ENCODE measurements at regions not wholly inside any gene's neighbourhood (a gene's known extent, or its start where the extent isn't known, plus 50 kb on each side); places are given as distances from the start of the nearest gene placed in this dataset.

GRCh38 chr9:28378231-28378630, 805.0 kb upstream of the C9orf72 start:
- TF ChIP-seq POLR2A (IDR thresholded peaks at IDR 0.05; ENCODE audit: low read length): no peak
- TF ChIP-seq GATA1 (IDR thresholded peaks at IDR 0.05; ENCODE audit: low read depth, low read length): no peak

All from erythroblast (primary cell).